GM21367 (cell line): ENCODE measurements at regions not wholly inside any gene's neighbourhood (a gene's known extent, or its start where the extent isn't known, plus 50 kb on each side); places are given as distances from the start of the nearest gene placed in this dataset.

Experiments used
- ATAC-seq: cut with Tn5 transposase; IDR thresholded peaks from one replicate; pipeline ENCODE4 v1.9.1; 2021; ENCODE audit not compliant: unreplicated experiment

DNA sequence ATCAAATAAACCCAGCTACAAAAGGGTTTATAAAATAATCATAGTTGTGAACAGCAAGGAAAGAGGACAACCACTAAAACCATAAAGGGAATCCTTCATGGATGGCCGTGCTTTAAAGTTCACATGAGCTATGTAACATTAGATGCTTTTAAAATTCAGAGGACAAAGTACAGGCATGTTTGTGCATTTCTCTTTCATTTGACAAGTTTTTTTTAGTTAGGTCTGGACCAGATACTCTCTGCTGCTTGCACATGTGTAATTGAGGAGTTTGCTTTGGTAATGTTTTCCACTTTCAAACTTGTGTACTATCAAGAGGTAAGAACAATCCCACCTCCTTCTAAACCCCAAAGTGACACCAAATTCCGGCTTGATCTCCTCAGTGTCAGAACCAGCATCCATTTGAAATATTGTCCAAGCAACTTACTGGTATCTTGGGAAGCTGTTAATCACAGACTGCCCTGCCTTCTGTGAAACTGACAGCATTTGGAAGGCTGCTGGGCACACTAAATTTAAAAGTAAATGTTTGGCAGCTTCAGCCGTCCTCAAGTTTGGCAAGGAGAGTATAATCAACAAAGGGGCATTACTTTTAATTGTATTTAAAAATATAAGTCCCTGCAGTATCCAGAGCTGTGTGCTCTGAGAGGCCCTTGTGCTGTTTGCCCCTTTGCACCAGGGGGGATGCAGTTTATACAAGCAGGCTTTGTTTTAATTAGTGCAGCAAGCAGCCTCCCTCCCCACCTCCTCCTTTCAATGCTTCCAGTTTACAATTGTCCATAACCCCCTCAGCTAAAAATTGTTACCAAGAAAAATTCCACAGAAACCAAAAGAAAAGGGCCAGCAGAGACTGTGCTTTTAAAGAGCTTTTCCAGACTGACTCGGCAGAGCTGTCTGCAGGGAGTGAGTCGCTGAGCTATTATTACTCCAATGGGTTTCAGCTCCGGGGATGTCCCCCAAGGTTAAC is 328.3 kb upstream of the MPDZ start:
- no peak for ATAC-seq

DNA sequence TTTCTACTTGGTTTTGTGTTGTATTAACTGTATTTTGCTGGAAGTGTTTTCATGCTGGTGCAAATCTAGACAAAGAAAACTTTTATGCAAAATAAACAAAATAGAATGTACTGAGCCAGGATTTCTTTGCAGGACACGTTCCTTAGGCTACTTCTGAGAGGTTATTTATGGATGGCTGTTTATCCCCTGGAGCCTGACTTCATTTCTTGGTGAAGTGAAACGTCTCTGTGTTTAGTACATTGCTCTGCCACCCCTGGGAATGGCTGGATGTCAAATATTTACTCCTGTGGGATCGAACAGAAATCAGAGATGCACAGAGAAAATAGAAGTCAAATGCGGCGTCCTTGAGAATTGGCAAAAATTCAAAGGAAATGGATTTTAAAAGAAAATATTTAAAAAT is 327.1 kb upstream of the MPDZ start:
- no peak for ATAC-seq

DNA sequence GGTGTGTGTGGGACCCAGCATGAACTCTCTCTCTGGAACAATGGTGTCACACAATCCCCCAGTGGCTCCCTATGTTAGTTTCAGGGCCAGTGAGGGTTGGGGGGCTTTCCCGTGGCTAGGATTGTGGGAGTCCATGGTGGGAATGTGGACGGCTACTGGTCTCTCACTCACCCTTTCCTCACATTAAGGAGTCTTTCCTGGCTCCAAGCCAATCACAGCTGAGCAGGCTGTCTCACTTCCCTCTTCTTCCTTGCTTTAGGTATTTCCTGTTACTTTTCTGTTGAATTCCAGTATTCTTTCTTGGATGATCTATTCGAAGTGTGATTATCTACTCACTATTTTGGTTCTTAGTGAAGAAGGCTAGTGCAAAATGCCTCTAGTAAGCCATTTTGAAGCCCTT is 324.4 kb upstream of the MPDZ start:
- no peak for ATAC-seq

DNA sequence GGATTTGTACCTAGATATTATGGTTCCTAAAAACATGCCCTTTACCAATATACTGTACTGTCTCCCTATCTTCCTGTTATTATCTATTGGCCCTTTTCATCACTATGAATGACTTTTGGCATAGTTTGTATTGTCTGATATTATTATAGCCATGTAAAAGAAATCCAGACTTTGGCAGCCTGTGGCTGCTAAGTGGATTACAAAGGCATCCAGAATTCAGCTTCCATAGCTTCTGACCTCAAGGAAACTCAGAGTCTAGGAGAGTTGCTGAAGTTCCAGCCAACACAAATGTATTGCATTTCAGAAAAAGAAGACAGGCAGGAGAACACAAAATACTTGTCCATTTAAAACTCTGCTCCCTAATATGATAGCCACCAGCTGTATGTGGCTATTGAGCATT is 319.2 kb upstream of the MPDZ start:
- ATAC-seq, result no peak

DNA sequence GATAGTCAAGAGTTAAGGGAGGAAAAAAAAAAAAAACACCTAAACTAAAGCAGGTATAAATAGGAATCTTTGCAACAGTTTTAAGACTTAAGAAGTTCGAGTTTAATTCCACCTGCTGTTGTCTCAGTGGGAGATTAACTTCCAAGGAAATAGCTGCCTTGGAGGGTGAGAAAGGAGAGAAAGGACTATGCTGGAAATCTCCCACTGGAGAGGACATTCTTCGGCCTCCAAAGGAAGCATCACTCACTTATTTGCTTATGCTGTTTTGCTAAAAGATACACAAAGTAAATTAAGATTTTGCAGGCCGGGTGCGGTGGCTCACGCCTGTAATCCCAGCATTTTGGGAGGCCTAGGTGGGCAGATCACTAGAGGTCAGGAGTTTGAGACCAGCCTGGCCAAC is 317.9 kb upstream of the MPDZ start:
- no peak for ATAC-seq

DNA sequence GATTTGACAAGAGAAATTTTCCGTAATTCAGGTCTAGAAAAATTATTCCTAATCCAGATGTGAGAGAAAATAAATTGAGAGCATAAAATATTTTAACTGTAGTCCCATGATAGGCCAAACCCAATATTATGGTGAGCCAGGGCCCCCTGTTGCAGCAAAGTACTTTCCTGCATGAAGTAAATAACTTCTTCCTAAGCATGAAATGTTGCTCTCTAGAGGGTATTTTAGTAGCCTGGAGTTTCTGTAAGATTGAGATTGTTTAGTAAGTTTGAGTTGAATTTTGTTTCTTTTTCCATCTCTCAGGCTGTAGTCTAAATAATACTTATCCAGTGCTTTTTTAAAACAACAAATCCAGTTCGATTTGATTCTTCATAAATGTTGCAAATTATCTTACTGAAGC is 317.5 kb upstream of the MPDZ start:
- ATAC-seq, result no peak

DNA sequence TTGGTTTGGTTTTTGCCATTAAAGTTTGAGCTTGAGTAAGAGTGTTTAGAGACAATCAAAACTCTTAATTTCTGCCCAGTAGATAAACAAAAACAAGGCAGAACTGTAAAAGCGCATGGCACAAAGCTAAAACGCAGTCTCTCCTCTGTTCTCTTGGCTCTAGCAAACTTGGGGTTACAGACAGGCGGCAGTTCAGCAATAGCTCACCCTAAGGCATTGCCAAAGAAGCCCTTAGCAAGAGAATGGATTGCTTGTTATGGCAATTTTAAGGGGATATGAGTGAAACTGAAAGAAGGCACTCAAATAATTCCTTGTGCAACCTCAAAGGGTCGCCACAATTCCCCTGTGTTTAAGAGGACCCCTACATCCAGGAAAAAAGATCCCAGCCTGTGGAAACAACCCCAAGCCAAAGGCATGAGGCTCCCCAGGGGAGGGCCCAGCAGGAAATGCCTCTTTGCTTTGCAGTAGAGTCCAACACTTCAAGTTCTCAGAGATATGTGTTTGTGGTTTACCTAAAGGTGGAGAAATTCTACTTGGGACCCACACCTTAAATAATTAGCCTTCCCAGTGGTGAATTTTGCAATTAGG is 317.0 kb upstream of the MPDZ start:
- ATAC-seq, result no peak

DNA sequence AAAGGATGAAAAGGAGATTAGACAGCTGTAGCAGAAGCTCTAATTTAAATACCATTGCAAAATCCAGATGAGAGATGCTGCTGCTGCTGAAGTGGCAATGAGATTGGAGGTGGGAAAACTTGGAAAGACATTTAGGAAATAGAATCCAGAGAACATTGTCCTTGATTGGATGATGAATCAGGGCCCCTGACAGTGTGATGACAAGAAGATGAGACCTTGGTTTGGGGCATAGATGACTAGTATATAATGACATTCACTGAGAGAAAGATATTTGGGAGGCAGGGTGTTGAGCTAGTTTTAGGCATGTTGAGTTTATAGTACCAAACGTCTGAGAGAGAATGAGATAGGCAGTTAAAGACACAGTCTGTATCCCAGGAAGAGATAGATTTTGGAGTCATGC is 311.5 kb upstream of the MPDZ start:
- ATAC-seq, result no peak

DNA sequence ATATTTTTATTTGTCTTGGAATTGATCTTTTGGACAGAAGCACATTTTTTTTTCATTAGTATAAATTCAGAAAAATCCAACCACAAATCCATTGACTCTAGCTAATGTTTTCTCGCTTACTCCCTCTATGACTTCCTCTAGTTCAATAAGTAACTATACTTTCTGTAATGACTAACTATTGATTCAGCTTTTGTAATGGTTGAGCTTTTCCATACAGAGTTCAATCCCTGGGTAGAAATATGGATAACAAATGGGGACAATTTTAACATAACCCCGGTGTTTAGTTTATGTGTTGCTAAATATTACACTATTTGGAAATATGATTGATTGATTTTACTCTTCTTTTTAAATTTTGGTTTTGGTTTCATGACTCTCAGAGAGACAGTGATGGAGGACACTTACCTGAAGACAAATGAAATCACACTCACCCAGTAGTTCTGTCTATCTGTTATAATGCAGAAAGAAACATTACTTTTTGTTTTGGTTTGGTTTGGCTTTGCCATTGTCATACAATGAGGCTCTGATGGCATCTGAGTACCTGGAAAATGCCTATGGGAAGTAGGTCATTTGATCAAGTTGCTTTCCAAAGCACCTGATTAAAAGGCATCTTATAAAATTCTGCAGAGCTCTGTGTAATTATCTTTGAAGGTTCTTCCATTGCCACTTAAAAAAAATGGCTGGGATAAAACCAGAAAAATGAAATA is 309.7 kb upstream of the MPDZ start:
- ATAC-seq, result no peak

DNA sequence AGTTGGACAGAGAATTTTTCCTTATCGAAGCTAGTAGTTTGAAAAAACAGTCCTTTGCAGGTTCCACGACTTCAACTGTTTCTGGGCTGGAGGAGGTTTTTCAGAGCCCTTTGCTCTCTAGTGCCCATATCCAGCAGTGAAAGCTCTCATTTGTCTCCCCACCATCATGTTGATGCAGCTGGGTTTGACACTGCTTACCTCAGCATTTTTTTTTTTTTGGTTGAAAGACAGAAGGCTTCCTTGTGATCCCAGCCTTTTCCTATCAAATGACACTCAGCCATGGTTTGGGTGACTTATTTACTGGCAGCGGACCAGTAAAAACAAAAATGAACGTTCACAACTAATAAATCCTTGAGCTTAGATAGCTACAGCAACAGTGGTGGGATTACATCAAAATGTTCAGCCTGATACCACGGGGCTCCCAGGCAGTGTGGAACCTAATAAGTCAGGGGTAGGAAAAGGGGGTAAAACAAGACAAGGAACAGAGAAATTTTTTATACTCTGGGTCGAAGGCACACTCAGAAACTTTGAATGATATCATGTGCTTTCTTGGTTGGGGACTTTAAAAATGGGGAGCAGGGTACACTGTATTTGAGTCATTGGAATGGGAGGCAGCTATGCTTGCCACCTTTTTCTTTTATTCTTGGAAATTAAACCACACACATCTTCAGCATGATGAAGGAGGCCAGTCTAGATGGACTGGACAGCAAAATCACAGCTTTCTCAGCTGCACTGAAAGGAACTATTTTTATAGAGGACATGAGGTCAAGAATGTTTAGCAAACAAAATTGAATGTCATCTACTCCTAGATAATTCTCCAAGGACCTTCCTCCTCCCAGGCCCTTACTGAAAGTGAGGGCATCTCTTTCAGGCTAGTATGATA is 308.9 kb upstream of the MPDZ start:
- ATAC-seq, result no peak

DNA sequence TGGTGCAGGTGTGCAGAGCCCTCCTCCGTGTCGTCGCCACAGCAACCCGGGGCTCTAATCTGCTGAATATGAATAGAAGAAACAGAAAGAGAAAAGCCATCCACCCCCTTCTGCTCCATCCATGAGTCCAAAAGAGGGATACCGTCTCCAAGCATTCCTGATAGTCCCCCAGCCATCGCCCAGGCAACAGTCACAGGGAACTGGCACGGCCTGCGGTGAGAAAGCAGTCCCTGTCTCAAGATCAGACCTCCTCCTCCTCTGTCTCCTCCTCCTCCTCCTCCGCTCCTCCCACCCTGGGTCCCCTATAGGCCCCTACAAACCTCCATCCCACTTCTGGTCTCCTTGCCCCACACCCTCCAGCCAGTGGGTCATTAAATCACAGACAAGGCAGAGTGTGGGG is 308.1 kb upstream of the MPDZ start:
- ATAC-seq, result no peak

DNA sequence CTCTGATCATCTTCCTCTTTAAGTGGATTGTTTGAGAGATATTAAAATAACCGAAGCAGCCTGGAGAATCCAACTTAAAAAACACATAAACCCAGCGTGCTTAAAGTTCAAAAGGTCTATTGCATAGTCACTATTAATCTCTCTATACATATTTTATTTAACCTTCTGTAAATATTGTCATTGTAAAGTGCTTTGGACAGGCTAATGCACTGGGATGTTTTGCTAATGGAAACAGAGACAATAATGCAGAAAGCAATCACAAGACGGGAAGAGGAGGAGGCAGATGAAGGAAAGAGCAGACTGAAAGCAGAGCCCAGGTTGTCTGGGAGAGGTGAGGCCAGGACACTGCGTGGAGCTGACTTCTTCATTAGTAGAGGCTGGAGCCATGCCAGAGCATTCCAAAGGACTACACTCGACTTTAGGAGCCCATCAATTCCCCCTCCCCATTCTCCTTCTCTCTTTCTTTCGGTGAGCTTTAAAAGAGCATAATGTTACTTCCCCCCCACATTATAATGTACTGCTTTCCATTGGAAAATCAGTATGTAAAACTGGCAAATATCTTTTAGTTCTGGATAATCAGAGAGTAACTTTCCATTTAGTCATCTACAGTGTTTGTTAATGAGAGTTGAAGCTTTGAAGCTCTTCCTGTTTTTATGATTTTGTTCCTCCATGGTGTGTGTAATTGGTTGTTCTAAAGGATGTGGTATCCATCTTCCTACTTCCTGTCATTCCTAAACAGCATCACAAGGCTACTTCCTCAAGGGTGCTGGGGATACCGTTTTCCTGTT is 307.3 kb upstream of the MPDZ start:
- no peak for ATAC-seq

DNA sequence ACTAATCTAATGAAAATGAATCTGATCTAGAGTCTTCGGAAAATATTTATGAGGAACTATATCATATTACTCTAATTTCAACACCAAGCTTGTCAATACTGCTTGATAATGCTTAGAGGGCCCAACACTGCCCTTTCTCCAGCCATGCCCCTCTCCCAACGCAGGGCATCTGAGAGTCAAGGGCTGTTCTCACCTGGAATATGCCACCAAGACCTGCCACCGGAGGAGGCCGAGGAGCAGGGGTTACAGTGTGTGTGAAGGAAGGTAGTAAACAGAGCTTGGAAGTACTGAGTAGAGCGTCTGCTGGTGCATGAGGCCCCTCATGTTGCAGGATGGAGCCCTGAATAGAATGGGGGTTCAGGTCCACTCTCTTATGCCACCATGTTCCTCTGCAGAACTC is 301.3 kb upstream of the MPDZ start:
- ATAC-seq, result no peak

DNA sequence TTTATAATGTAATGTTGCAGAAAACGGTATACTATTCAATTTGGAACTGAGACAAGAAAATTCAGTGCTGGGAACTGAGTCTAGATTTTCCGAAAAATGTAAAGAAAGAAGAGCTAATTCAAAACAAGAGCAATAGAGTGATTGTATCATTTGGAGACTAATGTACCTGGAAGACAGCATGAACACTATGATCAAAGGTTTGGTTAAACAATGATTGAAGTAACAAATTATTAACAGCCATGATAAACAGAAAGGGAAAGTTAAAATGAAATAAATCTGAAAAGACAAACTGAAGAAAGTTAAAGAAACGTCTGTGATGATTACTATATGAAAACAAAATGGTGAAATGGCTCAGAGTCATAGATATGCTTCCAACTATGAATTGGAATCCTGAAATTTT is 300.6 kb upstream of the MPDZ start:
- no peak for ATAC-seq

DNA sequence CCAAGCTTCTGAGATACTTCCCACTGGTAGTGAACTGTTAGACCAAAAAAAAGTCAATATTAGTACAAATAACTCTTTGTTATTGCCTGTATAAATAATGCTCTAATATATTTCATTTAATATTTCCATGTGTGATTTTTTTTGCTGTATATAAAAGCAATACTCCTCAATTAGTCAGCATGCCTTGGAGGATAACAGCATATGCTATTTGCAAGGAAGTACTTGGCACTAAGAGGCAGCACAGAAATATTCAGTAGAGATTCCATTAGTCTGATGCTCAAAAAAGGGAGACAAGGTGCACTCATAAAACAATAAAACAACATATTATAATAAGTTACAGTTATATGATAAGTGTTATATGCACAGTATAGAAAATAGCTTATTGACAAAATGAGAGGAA is 296.6 kb upstream of the MPDZ start:
- ATAC-seq, result no peak

DNA sequence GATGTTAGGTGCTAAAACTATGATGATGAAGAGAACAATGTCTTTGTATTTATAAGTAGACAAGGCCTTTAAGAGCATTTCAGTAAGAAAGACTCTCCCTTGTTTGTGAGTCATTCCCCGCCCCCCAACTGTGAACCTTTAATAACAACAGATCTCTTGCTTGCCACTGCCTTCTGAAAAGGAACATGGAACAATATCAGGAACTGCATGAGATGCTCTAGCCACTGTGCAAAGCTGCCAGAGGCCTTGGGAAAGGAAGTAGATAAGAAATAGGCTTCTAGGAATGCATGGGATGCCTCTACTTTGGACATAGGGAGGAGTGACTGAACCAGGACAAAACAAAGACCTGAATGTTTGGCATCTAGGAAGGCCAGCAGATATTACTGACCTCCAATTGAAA is 296.1 kb upstream of the MPDZ start:
- no peak for ATAC-seq

DNA sequence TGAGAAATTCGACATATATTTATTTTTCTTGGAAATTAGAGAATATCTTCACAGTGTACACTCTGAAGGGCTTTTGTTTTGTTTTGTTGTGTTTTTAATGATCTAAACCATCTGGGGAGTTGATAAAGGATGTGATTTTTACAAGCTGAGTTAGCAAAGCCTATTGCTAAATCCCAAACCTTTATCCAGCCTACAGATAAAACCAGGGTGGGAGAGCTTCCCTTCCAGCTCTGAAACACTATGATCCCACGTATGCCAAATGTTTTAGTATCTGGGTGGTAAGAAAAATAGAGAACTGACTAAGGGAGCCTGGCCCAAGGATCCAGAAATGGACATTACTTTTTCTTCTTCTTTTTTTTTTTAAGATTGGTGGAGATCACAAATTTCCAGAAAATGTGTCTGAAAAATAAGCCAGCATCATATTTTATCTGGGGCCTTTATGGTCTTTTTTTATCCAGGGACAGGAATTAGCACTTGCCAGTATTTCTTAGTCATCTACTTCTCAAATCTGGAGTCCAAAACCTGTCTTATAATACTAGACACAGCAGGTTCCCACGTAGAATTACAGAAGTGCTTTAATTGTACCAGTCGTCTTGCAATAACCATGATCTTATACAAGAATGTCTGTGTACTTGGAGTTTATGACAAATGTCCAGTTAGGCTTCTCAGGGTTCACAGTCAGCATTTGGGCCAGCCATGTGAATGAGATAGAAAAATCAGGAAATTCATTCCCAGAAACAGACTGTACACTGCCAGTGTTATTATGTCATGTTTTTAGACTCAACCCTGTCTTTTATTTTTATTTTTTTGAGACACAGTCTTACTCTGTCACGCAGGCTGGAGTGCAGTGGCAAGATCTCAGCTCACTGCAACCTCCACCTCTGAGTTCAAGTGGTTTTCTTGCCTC is 290.8 kb upstream of the MPDZ start:
- no peak for ATAC-seq

DNA sequence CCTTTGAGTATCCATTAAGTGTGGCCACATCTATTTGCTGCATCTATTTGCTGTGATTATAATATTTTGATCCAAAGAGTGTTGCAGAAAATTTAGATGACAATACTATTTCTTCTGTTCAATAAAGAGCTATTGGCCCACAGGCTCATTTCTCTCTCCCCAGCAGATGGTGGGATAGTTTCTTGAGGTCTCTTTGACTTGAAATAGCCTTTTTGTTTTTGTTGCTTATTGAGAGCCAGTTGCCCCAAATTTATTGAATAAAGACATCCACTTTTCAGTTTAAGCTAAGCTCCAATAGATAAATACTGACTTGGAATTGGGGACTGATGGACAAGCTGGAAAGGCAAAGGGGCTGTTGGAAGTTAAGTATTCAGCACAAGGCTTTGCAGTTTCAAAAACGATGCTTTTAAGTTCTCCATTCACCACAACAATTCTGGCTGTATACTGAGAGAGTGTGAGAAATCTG is 290.1 kb upstream of the MPDZ start:
- no peak for ATAC-seq
